ENCODE measurements at regions not wholly inside any gene's neighbourhood (a gene's known extent, or its start where the extent isn't known, plus 50 kb on each side); places are given as distances from the start of the nearest gene placed in this dataset.

DNA sequence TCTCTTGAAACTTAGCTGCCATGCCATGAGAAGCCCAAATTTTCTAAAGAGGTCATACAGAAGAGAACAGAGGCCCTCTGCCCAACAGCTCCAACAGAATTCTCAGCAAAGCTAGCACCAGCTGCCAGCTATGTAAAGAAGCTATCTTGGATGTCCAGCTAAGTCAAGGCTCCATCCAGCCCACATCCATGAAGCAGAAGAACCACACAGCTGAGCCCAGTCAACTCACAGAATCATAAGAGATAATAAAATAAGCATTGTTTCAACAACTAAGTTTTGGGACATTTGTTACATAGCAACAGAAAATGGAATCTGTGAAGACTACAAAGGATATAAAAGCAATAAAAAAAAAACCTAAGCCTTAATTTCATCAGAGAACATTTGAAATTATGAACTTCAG lies 434.3 kb downstream of the TXNL1 start:
- no peak for TF ChIP-seq EZH2phosphoT487 (conservative IDR thresholded peaks at IDR 0.05; ENCODE audit: low read length)
- TF ChIP-seq, protein P1, sequence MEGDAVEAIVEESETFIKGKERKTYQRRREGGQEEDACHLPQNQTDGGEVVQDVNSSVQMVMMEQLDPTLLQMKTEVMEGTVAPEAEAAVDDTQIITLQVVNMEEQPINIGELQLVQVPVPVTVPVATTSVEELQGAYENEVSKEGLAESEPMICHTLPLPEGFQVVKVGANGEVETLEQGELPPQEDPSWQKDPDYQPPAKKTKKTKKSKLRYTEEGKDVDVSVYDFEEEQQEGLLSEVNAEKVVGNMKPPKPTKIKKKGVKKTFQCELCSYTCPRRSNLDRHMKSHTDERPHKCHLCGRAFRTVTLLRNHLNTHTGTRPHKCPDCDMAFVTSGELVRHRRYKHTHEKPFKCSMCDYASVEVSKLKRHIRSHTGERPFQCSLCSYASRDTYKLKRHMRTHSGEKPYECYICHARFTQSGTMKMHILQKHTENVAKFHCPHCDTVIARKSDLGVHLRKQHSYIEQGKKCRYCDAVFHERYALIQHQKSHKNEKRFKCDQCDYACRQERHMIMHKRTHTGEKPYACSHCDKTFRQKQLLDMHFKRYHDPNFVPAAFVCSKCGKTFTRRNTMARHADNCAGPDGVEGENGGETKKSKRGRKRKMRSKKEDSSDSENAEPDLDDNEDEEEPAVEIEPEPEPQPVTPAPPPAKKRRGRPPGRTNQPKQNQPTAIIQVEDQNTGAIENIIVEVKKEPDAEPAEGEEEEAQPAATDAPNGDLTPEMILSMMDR (IDR thresholded peaks at IDR 0.05; ENCODE audit: insufficient read depth, low read length, poor library complexity, severe bottlenecking) = no peak

Measured in SU-DHL-6 (cell line).